ENCODE measurements at regions not wholly inside any gene's neighbourhood (a gene's known extent, or its start where the extent isn't known, plus 50 kb on each side); places are given as distances from the start of the nearest gene placed in this dataset.

DNA sequence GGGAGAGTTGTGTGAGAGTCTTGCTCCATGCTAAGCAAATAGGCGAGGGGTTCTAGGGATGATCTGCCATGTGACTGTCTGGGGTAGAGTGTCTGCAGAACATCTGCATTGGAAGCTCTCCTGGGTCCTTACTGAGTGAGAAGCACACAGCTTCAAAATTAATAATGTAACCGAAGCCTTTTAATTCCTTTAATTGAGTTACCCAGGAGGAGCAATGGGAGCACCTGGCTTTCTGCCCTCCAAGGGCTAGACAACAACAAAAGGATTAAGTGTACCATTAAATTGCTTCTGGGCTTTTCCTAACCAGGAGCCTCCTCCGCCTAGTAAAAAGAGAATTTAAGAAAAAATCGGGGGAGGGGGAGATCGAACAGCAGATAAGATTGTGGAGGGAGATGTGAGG, 102.0 kb upstream of the TBX20 start:
- no peak overlapping the region for H3K27ac ChIP-seq (ENCODE audit: insufficient read depth, low read depth, low read length)
- H3K79me2 ChIP-seq (ENCODE audit: control insufficient read depth, insufficient read depth, low read length) = no peaks in the 10 kb centered on the region
- intact Hi-C loops (cut with micrococcal nuclease) (no loop called here), dilution Hi-C loops (cut with MboI; ENCODE audit: extremely low pct_ligation_motif_present, low sequenced_read_pairs) (no loop called here)
- DNase-seq (ENCODE audit: low read depth, low spot score) = no peak
- no peaks in the 10 kb centered on the region for H4K20me1 ChIP-seq (replicated peaks; ENCODE audit: control insufficient read depth, extremely low read depth, insufficient read depth, low read length)
- no peak for FAIRE-seq
- TF ChIP-seq FOS (IDR thresholded peaks at IDR 0.05; ENCODE audit: borderline replicate concordance, insufficient read depth, low read length) (no peak), POLR2A (IDR thresholded peaks at IDR 0.05; ENCODE audit: low read depth, low read length) (no peak), POLR2AphosphoS5 (IDR thresholded peaks at IDR 0.05; ENCODE audit: insufficient read depth, low read depth, low read length) (no peak), EZH2 (IDR thresholded peaks at IDR 0.05; ENCODE audit: borderline replicate concordance, low read depth, low read length, severe bottlenecking) (no peak)
- TF ChIP-seq, protein P1, sequence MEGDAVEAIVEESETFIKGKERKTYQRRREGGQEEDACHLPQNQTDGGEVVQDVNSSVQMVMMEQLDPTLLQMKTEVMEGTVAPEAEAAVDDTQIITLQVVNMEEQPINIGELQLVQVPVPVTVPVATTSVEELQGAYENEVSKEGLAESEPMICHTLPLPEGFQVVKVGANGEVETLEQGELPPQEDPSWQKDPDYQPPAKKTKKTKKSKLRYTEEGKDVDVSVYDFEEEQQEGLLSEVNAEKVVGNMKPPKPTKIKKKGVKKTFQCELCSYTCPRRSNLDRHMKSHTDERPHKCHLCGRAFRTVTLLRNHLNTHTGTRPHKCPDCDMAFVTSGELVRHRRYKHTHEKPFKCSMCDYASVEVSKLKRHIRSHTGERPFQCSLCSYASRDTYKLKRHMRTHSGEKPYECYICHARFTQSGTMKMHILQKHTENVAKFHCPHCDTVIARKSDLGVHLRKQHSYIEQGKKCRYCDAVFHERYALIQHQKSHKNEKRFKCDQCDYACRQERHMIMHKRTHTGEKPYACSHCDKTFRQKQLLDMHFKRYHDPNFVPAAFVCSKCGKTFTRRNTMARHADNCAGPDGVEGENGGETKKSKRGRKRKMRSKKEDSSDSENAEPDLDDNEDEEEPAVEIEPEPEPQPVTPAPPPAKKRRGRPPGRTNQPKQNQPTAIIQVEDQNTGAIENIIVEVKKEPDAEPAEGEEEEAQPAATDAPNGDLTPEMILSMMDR (IDR thresholded peaks at IDR 0.05; ENCODE audit: extremely low read depth in 1 of 2, insufficient read depth in 1 of 2, low read depth in 1 of 2, low read length in 2 of 2) = no peak
- CTCF ChIA-PET = no interaction called here
- H2AFZ ChIP-seq (ENCODE audit: low read depth, low read length) = no peak overlapping the region
- H3K4me3 ChIP-seq (replicated peaks in 1 of 3; ENCODE audit: insufficient read depth in 1 of 3, low read depth in 1 of 3, low read length in 3 of 3) = no peak overlapping the region
- H3K4me1 ChIP-seq (ENCODE audit: control insufficient read depth, extremely low read depth, insufficient read depth, low read length) = no peaks in the 10 kb centered on the region
- no peak overlapping the region for H3K4me2 ChIP-seq (ENCODE audit: insufficient read depth, low read length)
- no TSS peak for BruUV-seq (replicated peaks)
- POLR2A ChIA-PET = no interaction called here
- H3K27me3 ChIP-seq (ENCODE audit: control insufficient read depth in 2 of 2, insufficient read depth in 2 of 2, low read length in 2 of 2) = no peaks in the 10 kb centered on the region
- no peak overlapping the region for H3K9ac ChIP-seq (replicated peaks; ENCODE audit: extremely low read depth, insufficient read depth, low read length)
- H3K9me3 ChIP-seq (replicated peaks; ENCODE audit: control insufficient read depth, insufficient read depth, low read length) = no peaks in the 10 kb centered on the region
- H3K36me3 ChIP-seq (ENCODE audit: control insufficient read depth in 2 of 2, extremely low read depth in 1 of 2, insufficient read depth in 2 of 2, low read length in 2 of 2) = no peaks in the 10 kb centered on the region
- no peaks in the 10 kb centered on the region for H3K9me1 ChIP-seq (replicated peaks; ENCODE audit: control insufficient read depth, extremely low read depth, insufficient read depth, low read length)

DNA sequence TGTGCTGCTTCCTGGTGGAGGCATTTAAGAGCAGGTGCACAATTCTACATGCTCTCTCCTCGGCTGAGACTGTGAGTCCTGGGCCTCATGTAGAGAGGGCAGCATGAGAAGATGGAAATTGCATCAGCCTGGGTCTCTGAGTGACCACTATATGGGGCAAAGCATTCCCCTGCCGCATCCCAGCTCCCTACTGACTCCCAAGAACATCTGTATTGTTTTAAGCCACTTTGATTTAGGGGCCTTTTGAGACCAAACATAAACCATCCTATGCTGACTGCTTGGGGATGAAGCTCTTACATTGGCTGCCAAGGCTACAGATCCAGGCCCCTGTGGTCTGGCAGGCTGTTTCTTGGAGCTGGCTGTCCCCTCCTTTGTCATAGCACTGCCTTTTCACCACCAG, 101.3 kb upstream of the TBX20 start:
- TF ChIP-seq JUN (IDR thresholded peaks at IDR 0.05; ENCODE audit: borderline replicate concordance, insufficient read depth, insufficient read length, low read depth) (no peak), MYC (IDR thresholded peaks at IDR 0.05; ENCODE audit: low read depth, low read length) (no peak), POLR2A (IDR thresholded peaks at IDR 0.05; ENCODE audit: low read depth, low read length) (no peak), EZH2 (IDR thresholded peaks at IDR 0.05; ENCODE audit: borderline replicate concordance, low read depth, low read length, severe bottlenecking) (no peak)
- TF ChIP-seq, protein P2, sequence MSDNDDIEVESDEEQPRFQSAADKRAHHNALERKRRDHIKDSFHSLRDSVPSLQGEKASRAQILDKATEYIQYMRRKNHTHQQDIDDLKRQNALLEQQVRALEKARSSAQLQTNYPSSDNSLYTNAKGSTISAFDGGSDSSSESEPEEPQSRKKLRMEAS (IDR thresholded peaks at IDR 0.05; ENCODE audit: insufficient read depth, insufficient read length) = no peak
- TF ChIP-seq, protein P1 (IDR thresholded peaks at IDR 0.05; ENCODE audit: extremely low read depth in 1 of 2, insufficient read depth in 1 of 2, low read depth in 1 of 2, low read length in 2 of 2) = no peak
- CTCF ChIA-PET = no interaction called here
- no TSS peak for BruUV-seq (replicated peaks)
- Histone ChIP-seq H3K36me3 (ENCODE audit: control insufficient read depth in 2 of 2, extremely low read depth in 1 of 2, insufficient read depth in 2 of 2, low read length in 2 of 2) (no peaks in the 10 kb centered on the region), H3K4me1 (ENCODE audit: control insufficient read depth, extremely low read depth, insufficient read depth, low read length) (no peaks in the 10 kb centered on the region), H3K9me1 (replicated peaks; ENCODE audit: control insufficient read depth, extremely low read depth, insufficient read depth, low read length) (no peaks in the 10 kb centered on the region), H3K27me3 (ENCODE audit: control insufficient read depth in 2 of 2, insufficient read depth in 2 of 2, low read length in 2 of 2) (no peaks in the 10 kb centered on the region), H3K9me3 (replicated peaks; ENCODE audit: control insufficient read depth, insufficient read depth, low read length) (no peaks in the 10 kb centered on the region), H3K79me2 (ENCODE audit: control insufficient read depth, insufficient read depth, low read length) (no peaks in the 10 kb centered on the region), H2AFZ (ENCODE audit: low read depth, low read length) (no peak overlapping the region), H3K9ac (replicated peaks; ENCODE audit: extremely low read depth, insufficient read depth, low read length) (no peak overlapping the region), H4K20me1 (replicated peaks; ENCODE audit: control insufficient read depth, extremely low read depth, insufficient read depth, low read length) (no peaks in the 10 kb centered on the region), H3K27ac (ENCODE audit: insufficient read depth, low read depth, low read length) (no peak overlapping the region), H3K4me3 (replicated peaks in 1 of 3; ENCODE audit: insufficient read depth in 1 of 3, low read depth in 1 of 3, low read length in 3 of 3) (no peak overlapping the region), H3K4me2 (ENCODE audit: insufficient read depth, low read length) (no peak overlapping the region)
- dilution Hi-C loops (cut with MboI; ENCODE audit: extremely low pct_ligation_motif_present, low sequenced_read_pairs) (no loop called here), intact Hi-C loops (cut with micrococcal nuclease) (no loop called here)
- FAIRE-seq (no peak), DNase-seq (ENCODE audit: low read depth, low spot score) (no peak)
- POLR2A ChIA-PET = no interaction called here
